Left colon (tissue), 2 donors: ENCODE measurements at regions not wholly inside any gene's neighbourhood (a gene's known extent, or its start where the extent isn't known, plus 50 kb on each side); places are given as distances from the start of the nearest gene placed in this dataset.
"Not testable (repeated sequence)": the region's sequence is repeated elsewhere in the genome, so short reads cannot be mapped to it uniquely, and the experiment has no call there.

ENCODE experiments used
- ATAC-seq: fragments of 200-7000 bp; cut with Tn5 transposase; one replicate; pipeline ENCODE4 v1.9.1; 2020; ENCODE audit warnings: mild to moderate bottlenecking, moderate library complexity
- DNase-seq, 2 donors: peaks; one replicate each; pipeline ENCODE4 v3.0.0-alpha.2; 2020
- intact Hi-C, 2 donors: fragments of 100-400 bp; cut with DNase I in 1 of 2; cut with micrococcal nuclease in 1 of 2; formaldehyde crosslinking; loops; one replicate each; pipeline versions ENCODE4 v1.11.2 to v1.14.0; 2022; cut with DNase I, micrococcal nuclease
- donor health status: DM: no; HTN: no; CAD: no.
- donor health status: DM: yes; HTN: yes; CAD: no.

GRCh38 chr6:144922120-144922722, 637.1 kb downstream of the UTRN start:
- ATAC-seq (no peak), DNase-seq (no peak)
- intact Hi-C loops: no loop called here

GRCh38 chr6:144922771-144923490, 637.8 kb downstream of the UTRN start:
- ATAC-seq, intact Hi-C loops, DNase-seq: not testable (repeated sequence)

GRCh38 chr6:144923491-144923787, 638.3 kb downstream of the UTRN start:
- not testable (repeated sequence) for ATAC-seq

GRCh38 chr6:144928847-144929246, 643.7 kb downstream of the UTRN start:
- intact Hi-C loops: no loop called here
- no peak for DNase-seq
- ATAC-seq: no peak

More at GRCh38 chr6:144923491-144923787, 638.3 kb downstream of the UTRN start:
- intact Hi-C loops, DNase-seq: not testable (repeated sequence)

GRCh38 chr6:144929262-144929661, 644.1 kb downstream of the UTRN start:
- intact Hi-C loops: no loop called here
- no peak for ATAC-seq
- DNase-seq: no peak

- ATAC-seq (peak; percentile 58), DNase-seq (peak in 1 of 2 donors; percentile 37)
- intact Hi-C loops: loop anchor here in 1 of 2 donors (10.0 kb wide), 1 partner anchor 347 kb away; no protein-coding TSS in a partner anchor
Measured at GRCh38 chr6:144931172-144932035, 646.3 kb downstream of the UTRN start.

- intact Hi-C loops: loop anchor here in 1 of 2 donors (10.0 kb wide), 1 partner anchor 348 kb away; no protein-coding TSS in a partner anchor
- no peak for DNase-seq
- no peak for ATAC-seq
Measured at GRCh38 chr6:144932621-144933020, 647.5 kb downstream of the UTRN start.

- no peak for ATAC-seq
- no peak for DNase-seq
- intact Hi-C loops: loop anchor here in 1 of 2 donors (10.0 kb wide), 1 partner anchor 350 kb away; no protein-coding TSS in a partner anchor
Measured at GRCh38 chr6:144935181-144935580, 650.0 kb downstream of the UTRN start.

GRCh38 chr6:144935661-144936060, 650.5 kb downstream of the UTRN start:
- ATAC-seq: no peak
- intact Hi-C loops: loop anchor here in 1 of 2 donors (10.0 kb wide), 1 partner anchor 351 kb away; no protein-coding TSS in a partner anchor

GRCh38 chr6:144936764-144937163, 651.6 kb downstream of the UTRN start:
- DNase-seq: no peak
- intact Hi-C loops: loop anchor here in 1 of 2 donors (10.0 kb wide), 1 partner anchor 352 kb away; no protein-coding TSS in a partner anchor

More at GRCh38 chr6:144935661-144936060, 650.5 kb downstream of the UTRN start:
- no peak for DNase-seq

GRCh38 chr6:144939921-144940320, 654.8 kb downstream of the UTRN start:
- intact Hi-C loops: loop anchor here in 1 of 2 donors (10.0 kb wide), 1 partner anchor 355 kb away; no protein-coding TSS in a partner anchor
- ATAC-seq (no peak), DNase-seq (no peak)

More at GRCh38 chr6:144936764-144937163, 651.6 kb downstream of the UTRN start:
- ATAC-seq: no peak

GRCh38 chr6:144944106-144944505, 659.0 kb downstream of the UTRN start:
- ATAC-seq (peak; percentile 73), DNase-seq (peak in 1 of 2 donors; percentile 6)

GRCh38 chr6:144947398-144947976, 662.4 kb downstream of the UTRN start:
- intact Hi-C loops: no loop called here
- ATAC-seq (no peak), DNase-seq (no peak)

More at GRCh38 chr6:144944106-144944505, 659.0 kb downstream of the UTRN start:
- intact Hi-C loops: no loop called here

- DNase-seq (no peak), ATAC-seq (no peak)
- intact Hi-C loops: no loop called here
Measured at GRCh38 chr6:144951730-144952437, 666.7 kb downstream of the UTRN start.

- DNase-seq (no peak), ATAC-seq (no peak)
- intact Hi-C loops: no loop called here
Measured at GRCh38 chr6:144952456-144953240, 667.5 kb downstream of the UTRN start.

GRCh38 chr6:144953552-144954240, 668.6 kb downstream of the UTRN start:
- intact Hi-C loops: no loop called here
- no peak for DNase-seq
- ATAC-seq: no peak

GRCh38 chr6:144954241-144954556, 669.1 kb downstream of the UTRN start:
- DNase-seq (no peak), ATAC-seq (no peak)
- intact Hi-C loops: no loop called here
